NCI-H1694 (cell line): ENCODE measurements at regions not wholly inside any gene's neighbourhood (a gene's known extent, or its start where the extent isn't known, plus 50 kb on each side); places are given as distances from the start of the nearest gene placed in this dataset.

Experiments used
- DNase-seq: peaks from one replicate; lab custom pipeline; 2025; lab: John Stamatoyannopoulos, UW

DNA sequence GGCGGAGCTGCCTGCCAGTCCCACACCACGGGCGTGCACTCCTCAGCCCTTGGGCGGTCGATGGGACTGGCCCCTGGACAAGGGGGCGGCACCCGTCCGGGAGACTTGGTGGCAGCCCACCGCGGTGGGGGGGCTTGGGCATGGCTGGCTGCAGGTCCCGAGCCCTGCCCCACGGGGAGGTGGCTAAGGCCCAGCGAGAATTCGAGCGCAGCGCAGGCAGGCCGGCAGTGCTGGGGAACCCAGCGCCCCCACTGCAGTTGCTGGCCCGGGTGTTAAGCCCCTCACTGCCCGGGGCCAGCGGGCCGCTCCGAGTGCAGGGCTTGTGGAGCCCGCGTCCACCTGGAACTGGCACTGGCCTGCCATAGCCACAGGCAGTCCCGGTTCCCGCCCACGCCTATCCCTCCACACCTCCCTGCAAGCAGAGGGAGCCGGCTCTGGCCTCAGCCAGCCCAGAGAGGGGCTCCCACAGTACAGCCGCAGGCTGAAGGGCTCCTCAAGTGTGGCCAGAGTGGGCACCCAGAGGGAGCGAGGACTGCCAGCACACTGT lies 742.9 kb upstream of the DDX18 start:
- no peak for DNase-seq

DNA sequence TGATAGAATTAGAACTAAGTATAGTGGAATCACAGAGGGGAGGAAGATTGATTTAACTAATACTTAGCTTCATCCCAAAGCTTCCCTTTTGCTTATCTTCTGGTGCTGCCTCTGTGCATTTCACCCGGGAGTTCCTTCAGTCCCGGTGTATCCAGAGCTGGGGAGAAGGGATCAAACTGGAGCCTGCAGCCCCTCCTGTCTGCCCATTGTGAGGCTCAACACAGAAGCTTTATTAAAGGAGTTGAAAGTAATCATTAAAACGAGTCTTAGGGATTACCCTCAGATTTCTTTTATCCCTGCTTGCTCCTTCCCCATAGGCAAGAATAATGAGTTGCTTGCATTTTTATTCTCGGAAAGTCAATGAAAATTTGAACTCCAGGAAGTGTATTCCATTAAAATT lies 739.7 kb upstream of the DDX18 start:
- DNase-seq = no peak

DNA sequence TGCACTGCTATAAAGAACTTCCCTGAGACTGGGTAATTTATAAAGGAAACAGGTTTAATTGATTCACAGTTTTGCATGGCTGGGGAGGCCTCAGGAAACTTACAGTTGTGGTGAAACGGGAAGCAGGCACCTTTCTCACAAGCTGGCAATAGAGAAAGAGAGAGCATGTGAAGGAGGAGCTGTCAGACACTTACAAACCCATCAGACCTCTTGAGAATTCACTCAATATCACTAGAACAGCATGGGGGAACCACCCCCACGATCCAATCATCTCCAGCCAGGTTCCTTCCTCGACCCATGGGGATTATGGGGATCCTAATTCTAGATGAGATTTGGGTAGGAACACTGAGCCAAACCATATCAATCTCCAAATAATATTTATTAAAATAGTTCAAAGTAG lies 729.2 kb upstream of the DDX18 start:
- no peak for DNase-seq

DNA sequence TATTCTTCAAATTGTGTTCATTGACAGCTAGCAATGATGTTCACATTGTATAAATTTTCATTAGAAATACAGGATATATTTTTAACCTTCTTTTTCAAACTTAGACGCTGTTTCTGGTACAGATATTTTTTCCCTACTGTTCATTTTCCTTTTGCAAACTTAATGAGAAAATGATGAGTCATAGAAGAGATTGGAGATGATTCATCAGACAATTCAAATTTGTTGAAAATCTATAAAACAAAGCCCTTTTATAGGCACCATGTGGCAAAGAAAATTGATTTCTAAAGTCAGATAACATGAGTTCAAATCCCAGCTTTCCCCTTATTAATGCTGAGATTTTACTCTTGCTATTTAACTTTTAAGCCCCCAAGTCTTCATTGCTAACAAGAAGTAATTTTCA lies 728.8 kb upstream of the DDX18 start:
- DNase-seq = no peak

GRCh38 chr2:117086174-117086942 lies 728.1 kb upstream of the DDX18 start:
- DNase-seq = no peak

DNA sequence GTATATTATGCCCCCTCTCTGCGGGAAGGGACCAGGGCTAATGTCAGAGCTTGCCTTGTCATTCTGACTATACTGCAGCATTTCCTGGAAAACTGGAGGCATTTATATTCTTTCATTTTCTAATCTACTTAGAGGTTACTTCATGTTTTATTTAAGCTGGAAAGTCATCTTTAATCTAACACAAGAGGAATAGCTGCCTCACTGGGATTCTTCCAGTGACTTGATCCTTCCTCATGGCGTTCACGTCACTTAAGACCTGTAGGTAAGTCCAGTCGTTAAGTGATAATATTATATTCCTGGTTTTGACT lies 727.6 kb upstream of the DDX18 start:
- DNase-seq = no peak

- DNase-seq = no peak
Measured at GRCh38 chr2:117087535-117088291, 726.8 kb upstream of the DDX18 start.

DNA sequence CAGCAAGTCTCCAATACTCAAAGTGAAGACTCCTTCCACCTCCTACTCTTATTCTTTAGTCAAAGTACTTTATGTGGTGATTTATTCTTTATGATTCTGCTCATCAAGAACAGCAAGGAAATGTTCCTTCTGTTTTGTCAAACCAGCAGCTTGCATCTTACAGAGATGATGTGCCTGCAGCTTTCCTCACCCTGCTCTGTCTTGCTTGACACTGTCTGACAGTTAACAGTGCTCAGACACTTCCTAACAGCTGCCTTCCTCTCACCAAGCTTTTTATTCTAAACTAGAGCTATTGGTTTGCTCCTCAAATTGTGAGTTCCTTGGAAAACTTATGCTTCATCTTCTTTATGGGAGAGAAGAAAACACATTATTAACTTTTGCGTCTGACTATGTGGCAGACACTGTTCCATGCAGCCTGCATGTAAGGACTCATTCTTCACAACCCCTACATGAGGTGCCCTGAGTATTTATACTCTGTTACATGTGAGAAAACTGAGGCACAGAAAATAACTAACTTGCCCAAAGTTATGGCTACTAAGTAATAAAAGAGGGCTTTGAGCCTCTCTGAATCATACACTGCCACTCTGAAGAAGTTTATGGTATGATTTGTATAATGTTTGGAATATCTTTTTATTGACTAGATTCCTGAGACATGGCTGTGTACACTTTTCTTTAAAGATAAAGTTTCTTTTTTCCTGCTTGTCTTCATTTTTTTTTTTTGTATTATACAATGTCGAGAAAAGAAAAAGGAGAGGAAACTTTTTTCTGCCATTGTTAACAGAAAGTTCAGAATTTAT lies 723.3 kb upstream of the DDX18 start:
- DNase-seq = no peak

DNA sequence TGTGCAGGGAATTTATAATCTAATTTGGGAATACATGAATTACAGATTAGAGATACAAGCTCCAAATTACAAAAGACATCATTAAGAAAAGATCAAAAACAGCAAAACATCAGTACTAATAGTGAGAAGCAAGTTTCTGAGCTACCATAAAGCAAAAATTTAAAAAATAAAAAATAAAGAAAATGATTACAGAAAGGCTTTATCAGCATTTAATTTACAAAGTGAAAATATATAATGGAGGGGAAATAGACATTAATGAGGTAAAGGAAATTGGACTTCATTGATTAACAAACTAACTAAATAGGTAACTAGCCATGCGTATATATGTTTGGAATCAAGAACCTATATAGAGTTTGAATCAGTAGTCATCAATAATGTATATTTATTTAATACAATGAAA lies 712.9 kb upstream of the DDX18 start:
- no peak for DNase-seq

DNA sequence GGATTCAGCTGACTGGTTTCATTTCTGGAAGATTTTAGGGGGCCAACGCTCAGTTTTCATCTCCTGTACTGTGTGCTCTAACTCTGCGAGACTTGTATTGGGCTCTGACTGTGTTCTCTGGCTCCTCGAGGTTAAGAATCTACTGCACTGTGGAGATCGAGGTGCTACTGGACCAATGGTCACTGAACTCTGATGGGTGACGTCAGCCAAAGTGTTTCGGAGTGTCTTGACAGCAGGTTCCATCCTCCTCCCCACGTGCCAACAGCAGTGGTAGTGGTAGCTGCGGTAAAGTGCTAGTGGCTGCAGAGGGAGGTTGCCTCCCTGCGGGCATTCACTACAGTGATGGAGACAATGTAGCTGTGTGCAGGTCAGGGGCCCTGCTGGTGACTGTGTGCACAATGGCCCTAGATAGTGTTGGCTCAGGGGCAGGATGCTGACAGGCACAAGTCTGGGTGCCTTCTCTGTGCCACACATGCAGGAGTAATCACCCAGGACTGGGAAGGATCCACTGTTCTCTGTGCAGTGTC lies 705.7 kb upstream of the DDX18 start:
- DNase-seq = no peak

GRCh38 chr2:117118994-117119393 lies 695.5 kb upstream of the DDX18 start:
- no peak for DNase-seq

DNA sequence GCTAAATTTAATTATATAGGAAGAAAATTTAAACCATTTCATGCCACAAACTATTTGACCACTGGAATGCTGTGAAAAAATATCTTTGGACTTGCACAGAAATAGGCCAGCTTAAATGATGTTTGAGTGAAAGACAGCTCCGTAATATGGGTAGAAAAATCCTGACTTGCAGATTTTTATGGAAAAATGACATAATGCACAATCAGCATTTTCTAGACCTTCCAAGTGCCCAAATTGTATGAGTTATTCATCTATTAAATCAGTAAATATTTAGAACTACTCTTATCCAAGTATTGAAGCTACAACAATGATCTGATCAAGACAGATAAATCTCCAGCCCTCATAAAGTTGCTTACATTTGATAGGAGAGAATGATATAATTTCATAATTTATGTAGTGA lies 691.1 kb upstream of the DDX18 start:
- no peak for DNase-seq

GRCh38 chr2:117126656-117127055 lies 687.8 kb upstream of the DDX18 start:
- no peak for DNase-seq

DNA sequence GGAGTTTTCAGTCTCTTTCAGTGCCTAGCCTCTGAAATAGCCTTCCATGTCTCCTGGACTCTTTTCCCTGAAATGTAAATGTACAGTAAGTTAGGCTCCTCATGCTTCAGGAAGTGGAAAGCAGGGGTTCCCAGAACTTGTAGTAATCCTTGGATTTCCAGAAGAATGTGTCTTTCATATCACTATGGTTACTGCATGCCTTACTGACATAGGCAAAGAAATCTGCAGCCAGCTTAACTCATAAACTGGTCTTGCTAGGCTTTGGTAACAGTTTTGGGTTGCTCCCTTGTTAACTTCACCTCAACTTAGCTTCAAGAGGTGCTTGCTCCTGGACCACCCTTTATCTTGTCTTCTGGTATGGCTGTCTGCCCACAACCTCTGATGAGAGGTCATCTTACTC lies 686.8 kb upstream of the DDX18 start:
- DNase-seq = no peak

DNA sequence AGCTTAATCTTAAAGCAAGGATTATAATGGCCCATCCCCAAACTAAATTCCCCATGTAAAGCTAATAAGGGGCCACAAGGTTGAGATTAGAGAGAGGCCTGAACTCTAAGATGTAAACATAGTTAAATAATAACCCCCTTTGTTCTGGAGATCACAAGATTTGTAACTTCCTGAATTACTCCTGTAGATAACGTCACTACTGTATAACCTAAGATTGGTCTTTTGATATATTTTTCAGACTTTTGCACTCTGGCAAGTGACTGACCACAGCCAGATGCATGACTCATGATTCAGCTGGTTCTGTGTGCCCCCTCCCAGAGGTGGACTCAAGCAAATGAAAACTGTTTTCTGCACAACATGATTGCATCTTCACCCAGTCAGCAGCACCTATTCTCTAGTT lies 686.0 kb upstream of the DDX18 start:
- no peak for DNase-seq

DNA sequence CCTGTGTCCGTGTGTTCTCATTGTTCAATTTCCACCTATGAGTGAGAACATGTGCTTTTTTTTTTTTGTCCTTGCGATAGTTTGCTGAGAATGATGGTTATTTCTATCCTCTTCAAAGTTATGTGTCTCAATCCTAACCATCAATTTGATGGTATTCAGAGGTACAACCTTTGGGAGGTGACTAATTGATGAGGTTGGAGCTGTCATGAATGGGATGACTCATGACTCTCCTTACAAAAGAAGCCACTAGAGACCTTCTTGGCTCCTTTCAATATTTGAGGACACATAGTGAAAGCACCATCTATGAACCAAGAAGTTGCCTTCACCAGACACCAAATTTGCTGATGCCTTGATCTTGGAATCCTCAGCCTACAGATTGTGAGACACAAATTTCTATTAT lies 677.1 kb upstream of the DDX18 start:
- no peak for DNase-seq

GRCh38 chr2:117169036-117169765 lies 645.3 kb upstream of the DDX18 start:
- DNase-seq = no peak

GRCh38 chr2:117170897-117171296 lies 643.6 kb upstream of the DDX18 start:
- DNase-seq = no peak

DNA sequence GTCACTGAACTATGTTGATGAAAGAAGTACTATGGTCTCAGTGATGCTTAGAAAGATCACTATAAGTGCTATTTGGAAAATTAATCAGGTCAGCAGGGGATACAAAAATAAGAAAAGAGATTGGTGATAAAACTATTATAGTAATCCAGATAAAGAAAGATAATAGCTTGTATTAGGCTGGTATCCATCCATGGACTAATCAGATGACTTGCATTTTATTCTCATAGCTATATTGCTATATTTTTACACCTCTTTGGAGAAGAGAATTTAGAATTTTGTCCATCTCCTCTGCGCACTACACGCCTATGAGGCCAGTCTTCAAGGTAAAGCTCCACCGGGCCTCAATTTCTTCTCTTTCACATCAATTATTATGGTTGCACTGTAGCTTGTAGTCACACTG lies 635.1 kb upstream of the DDX18 start:
- DNase-seq = no peak

GRCh38 chr2:117190856-117191559 lies 623.5 kb upstream of the DDX18 start:
- no peak for DNase-seq

GRCh38 chr2:117195381-117195780 lies 619.1 kb upstream of the DDX18 start:
- no peak for DNase-seq
